Smooth muscle cell (in vitro differentiated cells): ENCODE measurements at regions not wholly inside any gene's neighbourhood (a gene's known extent, or its start where the extent isn't known, plus 50 kb on each side); places are given as distances from the start of the nearest gene placed in this dataset.
A peak's percentile ranks its signal among the peaks of the same experiment; 100 is the strongest.

Experiments used
- DNase-seq: peaks from one replicate; lab custom pipeline; 2025; ENCODE audit not compliant: unreplicated experiment; lab: John Stamatoyannopoulos, UW
- H2AFZ ChIP-seq: fragments of 200-600 bp; sonication (generic); 2 replicates; pipeline ENCODE4 v1.6.0; 2016; ENCODE audit warnings: antibody characterized with exemption, low read depth, mild to moderate bottlenecking
- H3F3A ChIP-seq: fragments of 200-600 bp; sonication (generic); 2 replicates; pipeline ENCODE4 v1.6.0; 2017; ENCODE audit warnings: antibody characterized with exemption, low read depth
- H3K27ac ChIP-seq: fragments of 200-600 bp; sonication (generic); 2 replicates; pipeline ENCODE4 v1.5.1; 2016; ENCODE audit warnings: low read depth, mild to moderate bottlenecking
- H3K27me3 ChIP-seq: fragments of 200-600 bp; sonication (generic); 2 replicates; pipeline ENCODE4 v1.6.1; 2016; ENCODE audit warnings: low read depth, mild to moderate bottlenecking
- H3K36me3 ChIP-seq: fragments of 200-600 bp; sonication (generic); 2 replicates; pipeline ENCODE4 v1.5.1; 2016; ENCODE audit warnings: low read depth
- H3K4me1 ChIP-seq: fragments of 200-600 bp; sonication (generic); 2 replicates; pipeline ENCODE4 v1.5.1; 2016; ENCODE audit warnings: low read depth
- H3K4me2 ChIP-seq: fragments of 200-600 bp; sonication (generic); 2 replicates; pipeline ENCODE4 v1.6.0; 2016; ENCODE audit warnings: mild to moderate bottlenecking
- H3K4me3 ChIP-seq: fragments of 200-600 bp; sonication (generic); 2 replicates; pipeline ENCODE4 v1.5.1; 2016; ENCODE audit warnings: mild to moderate bottlenecking
- H3K79me2 ChIP-seq: fragments of 200-600 bp; sonication (generic); 2 replicates; pipeline ENCODE4 v1.6.0; 2016; ENCODE audit warnings: low read depth, mild to moderate bottlenecking
- H3K9ac ChIP-seq: fragments of 200-600 bp; sonication (generic); 2 replicates; pipeline ENCODE4 v1.6.0; 2016; ENCODE audit warnings: low read depth
- H3K9me3 ChIP-seq: fragments of 200-600 bp; sonication (generic); replicated peaks from 2 replicates; pipeline ENCODE4 v1.5.1; 2016; ENCODE audit warnings: low read depth
- H4K20me1 ChIP-seq: fragments of 200-600 bp; sonication (generic); 2 replicates; pipeline ENCODE4 v1.6.0; 2016; ENCODE audit warnings: low read depth
- CTCF ChIP-seq: fragments of 200-600 bp; sonication (generic); IDR thresholded peaks from 2 replicates; pipeline ENCODE4 v1.5.1; 2017; ENCODE audit warnings: borderline replicate concordance, mild to moderate bottlenecking, antibody characterized with exemption; ENCODE audit not compliant: insufficient read depth, poor library complexity, severe bottlenecking
- WGBS: methylation state at CpG from one replicate; pipeline ENCODE4 v1.1.7; 2016; ENCODE audit warnings: low lambda C conversion rate; 5-methylcytosine and 5-hydroxymethylcytosine counted together

DNA sequence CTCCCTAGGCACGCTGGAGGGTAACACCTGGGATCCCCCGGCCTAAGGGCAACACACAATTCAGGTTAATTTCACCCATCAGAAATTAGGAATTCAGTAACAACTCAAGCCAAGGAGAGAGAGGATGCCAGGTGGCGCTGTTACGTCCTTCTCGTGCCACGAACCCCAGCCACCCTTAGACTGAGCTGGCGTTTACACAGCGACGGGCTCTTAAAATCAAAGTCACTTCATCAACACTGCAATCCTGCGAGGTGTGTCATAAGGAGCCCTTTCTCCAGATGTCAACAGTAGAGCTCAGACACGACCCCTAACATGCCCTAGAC lies 110.6 kb upstream of the TMEM132D start:
- DNase-seq, result no peak
- no peak overlapping the region for H3K27ac ChIP-seq
- H3K27me3 ChIP-seq, result peaks cover 37% of the 10 kb centered on the region
- TF ChIP-seq CTCF, result no peak
- H3K4me1 ChIP-seq, result no peaks in the 10 kb centered on the region
- WGBS, result 13% methylated on average over 10 of the region's 11 CpGs
- H3K9me3 ChIP-seq, result no peaks in the 10 kb centered on the region
- no peaks in the 10 kb centered on the region for H4K20me1 ChIP-seq
- H3K4me2 ChIP-seq, result no peak overlapping the region
- no peaks in the 10 kb centered on the region for H3K36me3 ChIP-seq
- H3K4me3 ChIP-seq, result no peak overlapping the region
- H2AFZ ChIP-seq, result no peak overlapping the region
- no peak overlapping the region for H3K9ac ChIP-seq
- no peaks in the 10 kb centered on the region for H3F3A ChIP-seq
- no peaks in the 10 kb centered on the region for H3K79me2 ChIP-seq

GRCh38 chr12:130016194-130016593 lies 112.4 kb upstream of the TMEM132D start:
- no peak for TF ChIP-seq CTCF

DNA sequence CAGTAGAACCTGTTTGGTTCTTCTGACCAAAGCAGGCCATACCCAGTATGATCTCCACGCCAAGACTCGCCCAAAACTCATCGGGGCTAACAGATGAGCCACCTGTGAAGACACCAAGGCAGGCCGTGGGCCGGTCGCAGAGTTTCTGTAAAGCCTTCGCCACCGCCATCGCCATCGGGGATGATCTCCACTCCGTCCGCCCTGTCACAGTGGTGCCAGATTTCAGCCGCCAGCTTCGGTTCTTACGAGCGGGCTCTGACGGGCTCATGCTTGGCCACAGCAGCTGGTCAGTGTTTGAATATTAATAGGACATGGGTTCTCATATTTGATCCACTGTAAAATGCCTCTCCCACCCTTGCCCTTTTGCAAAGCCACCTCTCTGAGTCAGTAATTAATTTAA lies 113.2 kb upstream of the TMEM132D start:
- H3K9ac ChIP-seq, result no peak overlapping the region
- no peak overlapping the region for H3K4me2 ChIP-seq
- 96% methylated on average over 17 of the region's 17 CpGs for WGBS
- DNase-seq, result no peak
- peaks cover 19% of the 10 kb centered on the region for H3K27me3 ChIP-seq
- no peaks in the 10 kb centered on the region for H3K4me1 ChIP-seq
- H2AFZ ChIP-seq, result no peak overlapping the region
- H4K20me1 ChIP-seq, result no peaks in the 10 kb centered on the region
- H3K27ac ChIP-seq, result no peak overlapping the region
- no peaks in the 10 kb centered on the region for H3F3A ChIP-seq
- no peak for TF ChIP-seq CTCF
- no peaks in the 10 kb centered on the region for H3K79me2 ChIP-seq
- no peaks in the 10 kb centered on the region for H3K9me3 ChIP-seq
- H3K36me3 ChIP-seq, result no peaks in the 10 kb centered on the region
- H3K4me3 ChIP-seq, result no peak overlapping the region

More at GRCh38 chr12:130016194-130016593, 112.4 kb upstream of the TMEM132D start:
- Histone ChIP-seq H3K27me3 (peaks cover 27% of the 10 kb centered on the region), H3K27ac (no peak overlapping the region), H3K4me3 (no peak overlapping the region), H3F3A (no peaks in the 10 kb centered on the region), H3K9me3 (no peaks in the 10 kb centered on the region), H3K9ac (no peak overlapping the region), H3K79me2 (no peaks in the 10 kb centered on the region), H3K4me1 (no peaks in the 10 kb centered on the region), H2AFZ (no peak overlapping the region), H3K36me3 (no peaks in the 10 kb centered on the region), H4K20me1 (no peaks in the 10 kb centered on the region), H3K4me2 (no peak overlapping the region)
- DNase-seq, result no peak
- WGBS, result 76% methylated on average over 5 of the region's 5 CpGs

- Histone ChIP-seq H3K36me3 (no peaks in the 10 kb centered on the region), H3K79me2 (no peaks in the 10 kb centered on the region), H3K4me2 (no peak overlapping the region), H2AFZ (no peak overlapping the region), H3K27ac (peak overlapping the region; percentile 55), H3F3A (no peaks in the 10 kb centered on the region), H3K27me3 (peaks cover 14% of the 10 kb centered on the region), H3K9ac (no peak overlapping the region), H3K4me1 (no peaks in the 10 kb centered on the region), H3K4me3 (no peak overlapping the region), H3K9me3 (no peaks in the 10 kb centered on the region), H4K20me1 (no peaks in the 10 kb centered on the region)
- no peak for DNase-seq
- WGBS, result 57% methylated on average over 34 of the region's 34 CpGs
- TF ChIP-seq CTCF, result no peak
Observed at GRCh38 chr12:130017591-130018449, 114.0 kb upstream of the TMEM132D start.
